NCI-H1694 (cell line): ENCODE measurements at regions not wholly inside any gene's neighbourhood (a gene's known extent, or its start where the extent isn't known, plus 50 kb on each side); places are given as distances from the start of the nearest gene placed in this dataset.
"Not testable (repeated sequence)": the region's sequence is repeated elsewhere in the genome, so short reads cannot be mapped to it uniquely, and the experiment has no call there.

ENCODE experiments used
- DNase-seq: peaks from one replicate; lab custom pipeline; 2025; lab: John Stamatoyannopoulos, UW

- no peak for DNase-seq
Measured at GRCh38 chr2:207328944-207329386, 163.2 kb upstream of the KLF7 start.

GRCh38 chr2:207330912-207331311 is 165.2 kb upstream of the KLF7 start:
- DNase-seq: no peak

GRCh38 chr2:207331674-207332073 is 165.9 kb upstream of the KLF7 start:
- no peak for DNase-seq

DNA sequence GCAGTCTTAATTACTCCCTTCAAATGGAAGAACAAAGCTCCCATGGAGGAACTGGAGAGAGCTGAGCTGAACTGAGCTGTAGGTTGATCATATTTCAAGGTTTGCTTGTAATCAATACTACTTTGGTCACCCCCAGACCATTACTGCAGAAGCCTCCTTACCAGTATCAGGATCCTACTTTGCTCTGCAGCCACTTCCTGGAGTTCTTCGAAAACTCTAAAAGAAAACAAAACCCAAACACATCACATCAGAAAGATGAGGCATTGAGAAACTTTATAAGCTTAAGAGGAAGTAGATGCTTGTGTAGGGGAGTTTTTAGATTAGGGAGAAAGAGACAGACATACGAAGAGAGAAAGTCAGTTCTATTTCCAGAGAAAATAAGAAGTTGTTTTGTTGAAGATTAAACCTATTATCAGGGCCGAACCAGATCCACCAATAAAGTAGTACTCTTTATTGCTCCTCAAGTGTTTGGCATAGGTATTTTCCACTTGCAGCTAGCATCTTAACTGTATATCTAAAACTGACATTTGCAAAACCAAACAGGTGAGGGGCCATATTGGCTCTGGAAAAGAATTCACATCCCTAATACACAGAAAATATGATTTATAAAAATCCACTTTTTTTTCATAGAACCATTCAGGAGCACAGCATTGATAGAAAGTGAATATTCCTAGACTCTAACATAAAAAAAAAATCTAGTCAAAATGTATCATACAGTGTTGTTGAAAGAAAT is 166.9 kb upstream of the KLF7 start:
- DNase-seq: no peak

DNA sequence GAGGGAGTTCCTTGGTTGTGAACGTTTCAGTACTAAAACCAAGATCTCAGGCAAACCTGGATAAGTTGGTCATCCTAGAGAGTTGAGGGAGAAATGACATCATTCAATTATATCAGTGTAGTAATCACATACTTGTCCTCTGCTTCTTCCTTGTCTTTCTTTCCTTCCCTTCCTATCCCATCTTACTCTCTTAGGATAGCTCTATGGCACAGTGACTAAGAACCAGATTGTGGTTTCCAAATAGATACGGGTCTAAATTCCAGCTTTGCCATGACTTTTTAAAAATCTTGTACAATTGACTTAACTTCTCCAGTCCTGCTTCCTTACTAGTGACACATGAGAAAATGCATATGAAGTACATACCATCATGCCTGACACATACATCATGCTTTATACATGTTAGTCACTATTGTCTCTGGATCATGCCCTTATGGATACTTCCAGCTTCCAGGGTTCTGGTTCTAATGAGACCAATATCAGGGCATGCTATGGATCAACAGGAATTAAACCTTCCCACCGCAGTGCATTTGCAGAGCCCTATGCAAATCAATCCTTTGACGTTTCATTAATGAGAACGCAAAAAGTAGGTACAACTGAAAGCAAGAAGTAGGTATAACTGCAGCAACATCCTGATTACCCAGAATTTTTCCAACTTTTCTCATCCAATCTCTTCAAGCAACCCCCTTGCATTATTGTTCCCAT is 168.0 kb upstream of the KLF7 start:
- no peak for DNase-seq

DNA sequence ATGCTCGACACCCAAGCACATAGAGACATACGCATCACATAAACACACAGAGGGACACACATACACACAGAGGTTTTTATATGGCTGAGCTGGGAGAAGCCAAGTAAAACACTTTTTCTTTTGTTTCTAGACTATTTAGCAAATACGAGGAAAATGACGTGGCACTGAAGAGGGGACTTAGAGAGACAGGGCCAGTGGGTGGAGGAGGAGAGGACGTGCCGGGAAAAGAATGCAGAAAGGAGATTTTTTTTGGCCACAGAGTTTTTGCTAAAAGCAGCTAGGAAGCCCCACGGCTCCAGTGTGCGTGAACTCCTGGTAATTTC is 168.5 kb upstream of the KLF7 start:
- DNase-seq: no peak

- DNase-seq: no peak
Measured at GRCh38 chr2:207334624-207335371, 169.1 kb upstream of the KLF7 start.

GRCh38 chr2:207337234-207338219 is 171.8 kb upstream of the KLF7 start:
- no peak for DNase-seq

GRCh38 chr2:207338220-207338607 is 172.5 kb upstream of the KLF7 start:
- no peak for DNase-seq

GRCh38 chr2:207338610-207339009 is 172.9 kb upstream of the KLF7 start:
- no peak for DNase-seq

DNA sequence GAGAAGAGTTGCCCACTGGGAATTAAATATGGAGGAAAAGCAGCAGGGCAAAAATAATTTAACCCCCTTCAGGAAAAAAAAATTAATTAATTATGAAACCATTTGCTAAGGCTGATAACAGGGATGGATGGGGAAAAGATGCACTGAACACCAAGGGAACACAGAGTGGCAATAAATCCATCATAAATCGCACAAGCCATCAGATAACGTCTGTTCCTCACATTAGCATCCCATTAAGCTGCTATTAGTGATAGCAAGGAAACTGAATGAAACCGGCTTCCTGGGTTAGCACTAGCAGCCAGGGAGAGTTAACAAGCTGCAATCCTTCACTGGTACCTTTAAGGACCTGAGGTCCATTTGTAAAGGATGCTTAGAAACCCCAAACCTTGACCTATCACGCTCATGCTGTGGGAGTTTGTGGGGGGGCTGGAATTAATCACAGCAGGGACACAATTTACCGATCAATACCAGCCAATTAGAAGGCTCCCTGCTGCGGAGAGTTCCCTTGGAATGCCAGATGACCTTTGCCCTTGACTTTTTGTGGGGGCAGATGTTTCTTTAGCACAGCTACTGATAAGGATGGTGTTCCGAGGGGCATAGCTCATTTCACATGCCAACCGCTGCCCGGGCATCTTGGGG is 175.5 kb upstream of the KLF7 start:
- no peak for DNase-seq

DNA sequence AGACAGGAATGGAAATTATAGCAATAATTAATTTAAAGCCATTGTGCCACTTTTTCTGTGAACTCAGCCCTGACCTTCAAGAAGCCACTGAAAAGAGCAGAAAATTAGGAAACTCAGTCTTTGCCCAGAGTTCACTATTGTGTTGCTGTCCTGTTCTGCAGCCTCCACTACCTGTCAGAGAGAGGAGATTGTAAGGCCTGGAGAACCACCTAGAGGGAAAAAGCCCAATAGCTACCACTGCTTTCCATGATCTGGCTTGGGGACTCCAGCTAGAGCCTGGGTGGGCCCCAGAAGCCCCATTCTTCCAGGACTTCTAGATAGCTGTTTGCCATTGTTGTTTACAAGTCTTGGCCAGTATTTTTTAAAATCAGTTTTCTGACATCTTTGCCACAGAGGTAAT is 176.1 kb upstream of the KLF7 start:
- no peak for DNase-seq

DNA sequence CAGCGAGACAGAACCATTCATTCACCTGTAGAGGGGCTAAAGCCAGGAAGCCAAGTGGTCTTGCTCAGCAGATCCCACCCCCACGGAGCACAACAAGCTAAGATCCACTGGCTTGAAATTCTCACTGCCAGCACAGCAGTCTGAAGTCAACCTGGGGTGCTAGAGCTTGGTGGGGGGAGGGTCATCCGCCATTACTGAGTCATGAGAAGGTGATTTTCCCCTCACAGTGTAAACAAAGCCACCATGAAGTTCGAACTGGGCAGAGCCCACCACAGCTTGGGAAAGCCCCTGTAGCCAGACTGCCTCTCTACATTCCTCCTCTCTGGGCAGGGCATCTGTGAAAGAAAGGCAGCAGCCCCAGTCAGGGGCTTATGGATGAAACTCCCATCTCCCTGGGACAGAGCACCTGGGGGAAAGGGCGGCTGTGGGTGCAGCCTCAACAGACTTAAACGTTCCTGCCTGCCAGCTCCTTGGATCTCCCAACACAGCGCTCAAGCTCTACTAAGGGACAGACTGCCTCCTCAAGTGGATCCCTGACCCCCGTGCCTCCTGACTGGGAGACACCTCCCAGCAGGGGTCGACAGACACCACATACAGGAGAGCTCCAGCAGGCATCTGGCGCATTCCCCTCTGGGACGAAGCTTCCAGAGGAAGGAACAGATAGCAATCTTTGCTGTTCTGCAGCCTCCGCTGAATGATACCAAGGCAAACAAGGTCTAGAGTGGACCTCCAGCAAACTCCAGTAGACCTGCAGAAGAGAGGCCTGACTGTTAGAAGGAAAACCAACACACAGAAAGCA is 179.0 kb upstream of the KLF7 start:
- not testable (repeated sequence) for DNase-seq

DNA sequence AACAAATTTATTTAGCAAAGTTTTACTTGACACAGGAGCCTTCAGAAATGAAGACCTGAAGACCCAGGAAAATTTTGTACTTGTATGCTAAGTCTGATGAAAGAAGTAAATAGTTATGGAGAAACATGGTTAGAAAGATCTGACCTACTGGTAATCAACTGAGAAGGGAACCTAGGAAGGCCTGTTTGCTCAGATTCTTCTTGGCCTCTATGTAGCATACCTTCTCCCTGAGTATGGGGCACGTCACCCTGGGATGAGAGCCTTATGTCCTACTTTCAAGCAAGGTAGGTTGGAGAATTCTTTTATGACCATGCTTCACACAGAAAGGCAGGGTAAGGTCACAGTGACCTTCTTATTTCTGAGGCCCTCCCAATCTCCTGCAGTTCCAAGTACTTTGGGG is 178.6 kb upstream of the CREB1 start:
- DNase-seq: no peak

DNA sequence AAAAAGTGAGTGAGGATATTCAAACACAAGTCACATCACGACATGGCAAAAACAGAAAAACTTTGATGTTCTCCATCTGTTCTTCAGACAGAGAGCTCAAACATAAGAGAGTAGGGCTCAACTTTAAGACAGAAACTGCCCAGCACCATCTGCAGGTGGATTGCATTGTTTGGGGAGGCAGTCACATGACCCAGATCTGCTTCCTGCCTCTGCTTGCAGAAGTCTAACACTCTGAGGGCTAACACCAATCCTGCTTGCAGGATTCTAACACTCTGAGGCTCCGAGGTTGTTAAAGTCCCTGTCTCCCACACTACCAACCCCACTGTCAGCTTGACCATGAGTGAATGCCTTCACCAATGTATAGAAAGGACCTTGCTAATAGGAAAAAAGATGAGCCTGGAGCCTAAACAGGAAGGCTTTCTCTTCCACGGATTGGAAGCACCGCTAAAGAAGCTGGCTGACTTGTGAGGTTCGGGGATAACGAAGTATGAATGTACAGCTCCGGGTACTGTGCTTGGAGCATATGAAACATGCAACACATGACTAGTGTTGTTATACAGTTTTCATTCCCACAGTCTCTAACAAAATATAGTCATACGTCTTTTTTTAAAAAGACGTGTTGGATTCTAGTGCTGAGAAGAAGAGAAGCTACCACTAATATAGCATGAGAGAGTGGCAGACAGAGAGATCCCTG is 176.6 kb upstream of the CREB1 start:
- DNase-seq: no peak

GRCh38 chr2:207353836-207354235 is 175.9 kb upstream of the CREB1 start:
- DNase-seq: no peak

- no peak for DNase-seq
Measured at GRCh38 chr2:207354462-207354861, 175.3 kb upstream of the CREB1 start.

DNA sequence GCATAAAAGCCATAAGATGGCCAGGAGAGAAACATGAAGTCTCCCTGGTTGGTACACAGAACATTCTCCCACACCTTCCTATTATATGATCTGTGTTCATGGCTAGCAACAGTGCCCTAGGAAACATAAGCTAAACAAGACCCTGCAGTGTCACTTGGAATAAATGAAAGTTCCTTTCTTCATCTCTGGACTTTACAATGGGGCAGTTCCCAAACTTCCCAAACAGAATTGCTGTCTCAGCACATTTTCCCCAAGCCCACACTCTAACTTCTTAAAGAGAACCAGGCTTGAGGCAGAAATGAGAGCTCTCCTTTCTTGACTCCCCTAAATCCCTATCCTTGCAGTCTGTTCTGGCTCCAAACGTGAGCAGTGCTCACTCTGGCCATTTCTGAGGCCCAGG is 173.2 kb upstream of the CREB1 start:
- DNase-seq: no peak

- DNase-seq: peak; percentile 25
Measured at GRCh38 chr2:207357216-207357615, 172.5 kb upstream of the CREB1 start.

DNA sequence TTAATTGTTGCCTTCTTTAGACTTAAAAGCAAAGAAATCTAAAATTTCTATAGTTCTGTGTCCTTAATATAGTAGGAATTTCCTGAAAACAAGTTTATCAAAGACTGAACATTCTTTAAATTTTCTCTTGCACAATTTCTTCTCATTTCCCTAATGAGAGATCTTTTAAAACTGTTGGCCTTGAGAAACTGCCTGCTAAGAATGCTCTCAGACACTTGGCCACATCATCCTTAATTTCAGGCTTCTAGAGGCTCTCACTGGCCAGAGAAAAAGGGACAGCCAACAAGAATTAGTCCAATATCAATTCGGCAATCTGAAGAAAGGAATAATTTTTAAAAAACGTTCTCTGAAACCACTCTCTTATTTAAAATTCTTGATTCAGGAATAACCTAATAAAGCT is 167.0 kb upstream of the CREB1 start:
- DNase-seq: no peak
